ENCODE measurements at regions not wholly inside any gene's neighbourhood (a gene's known extent, or its start where the extent isn't known, plus 50 kb on each side); places are given as distances from the start of the nearest gene placed in this dataset.
A peak's percentile ranks its signal among the peaks of the same experiment; 100 is the strongest.

- TF ChIP-seq ZBTB7A (IDR thresholded peaks at IDR 0.05; ENCODE audit: low read depth) (no peak), TAF1 (IDR thresholded peaks at IDR 0.05; ENCODE audit: low read depth) (no peak), RAD21 (IDR thresholded peaks at IDR 0.05; ENCODE audit: low read depth) (no peak)
These were observed 1116.4 kb downstream of the SOCS6 start for GRCh38 chr18:71405169-71405809.

- TF ChIP-seq MAX (IDR thresholded peaks at IDR 0.05), result no peak
These were observed 1114.7 kb downstream of the SOCS6 start for GRCh38 chr18:71403501-71403900.

DNA sequence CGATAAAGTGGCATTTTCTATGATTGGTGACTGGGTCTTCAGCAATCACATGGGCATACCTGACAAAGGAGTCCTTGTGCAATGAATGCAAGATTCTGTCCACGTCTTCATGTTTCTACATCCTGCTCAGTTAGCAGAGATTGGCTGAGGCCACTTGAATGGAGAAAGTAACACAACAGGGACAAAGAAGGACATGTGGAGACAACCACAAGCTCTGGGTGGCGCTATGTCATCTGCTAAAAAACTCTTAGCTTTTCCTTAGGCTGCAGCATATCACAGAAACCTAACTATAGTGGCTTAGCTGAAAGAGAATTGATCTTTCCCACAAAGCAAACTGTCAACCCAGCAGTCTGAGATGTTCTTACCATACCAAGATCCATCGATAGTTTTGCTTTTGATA, 1109.7 kb downstream of the SOCS6 start:
- TF ChIP-seq FOXM1 (IDR thresholded peaks at IDR 0.05; ENCODE audit: borderline replicate concordance, low read depth) (no peak), RAD21 (IDR thresholded peaks at IDR 0.05; ENCODE audit: low read depth) (peak; percentile 66)

DNA sequence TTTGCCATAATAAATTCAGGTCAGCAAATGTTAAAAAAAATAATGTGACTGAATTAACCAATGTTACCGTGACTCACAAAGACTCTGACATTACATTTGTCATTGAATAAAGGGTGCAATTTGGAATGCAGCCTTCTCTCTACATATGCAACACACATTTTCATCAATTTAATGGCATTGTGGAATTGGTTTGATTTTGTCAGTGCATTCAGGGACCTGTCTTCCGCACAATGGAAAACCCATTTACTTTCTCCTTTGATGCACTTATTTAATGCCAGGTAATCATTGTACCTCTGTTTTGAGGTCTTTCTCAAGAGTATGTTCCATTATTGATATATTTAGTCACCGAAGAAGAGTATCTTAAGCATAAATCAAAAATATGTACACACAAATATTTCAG, 1099.3 kb downstream of the SOCS6 start:
- TF ChIP-seq EGR1 (IDR thresholded peaks at IDR 0.05) (no peak), CREB1 (IDR thresholded peaks at IDR 0.05; ENCODE audit: low read depth) (no peak), TCF12 (IDR thresholded peaks at IDR 0.05; ENCODE audit: low read depth) (no peak), ZBTB7A (IDR thresholded peaks at IDR 0.05; ENCODE audit: low read depth) (no peak), USF1 (IDR thresholded peaks at IDR 0.05) (no peak), RAD21 (IDR thresholded peaks at IDR 0.05; ENCODE audit: low read depth) (no peak), TAF1 (IDR thresholded peaks at IDR 0.05; ENCODE audit: low read depth) (no peak), TEAD4 (IDR thresholded peaks at IDR 0.05) (no peak), NFIC (IDR thresholded peaks at IDR 0.05) (no peak), CEBPB (IDR thresholded peaks at IDR 0.05) (no peak), YY1 (IDR thresholded peaks at IDR 0.05; ENCODE audit: low read depth) (no peak)

- TF ChIP-seq TCF12 (IDR thresholded peaks at IDR 0.05; ENCODE audit: low read depth) (no peak), TEAD4 (IDR thresholded peaks at IDR 0.05) (no peak), FOXM1 (IDR thresholded peaks at IDR 0.05; ENCODE audit: borderline replicate concordance, low read depth) (no peak), EP300 (IDR thresholded peaks at IDR 0.05; ENCODE audit: borderline replicate concordance) (no peak), YY1 (IDR thresholded peaks at IDR 0.05; ENCODE audit: low read depth) (no peak), ZBTB7A (IDR thresholded peaks at IDR 0.05; ENCODE audit: low read depth) (no peak), CEBPB (IDR thresholded peaks at IDR 0.05) (no peak), EGR1 (IDR thresholded peaks at IDR 0.05) (no peak), CREB1 (IDR thresholded peaks at IDR 0.05; ENCODE audit: low read depth) (no peak)
These were observed 1085.6 kb downstream of the SOCS6 start for GRCh38 chr18:71374294-71375000.

GRCh38 chr18:71371951-71372605, 1083.2 kb downstream of the SOCS6 start:
- no peak for TF ChIP-seq CEBPB (IDR thresholded peaks at IDR 0.05)

DNA sequence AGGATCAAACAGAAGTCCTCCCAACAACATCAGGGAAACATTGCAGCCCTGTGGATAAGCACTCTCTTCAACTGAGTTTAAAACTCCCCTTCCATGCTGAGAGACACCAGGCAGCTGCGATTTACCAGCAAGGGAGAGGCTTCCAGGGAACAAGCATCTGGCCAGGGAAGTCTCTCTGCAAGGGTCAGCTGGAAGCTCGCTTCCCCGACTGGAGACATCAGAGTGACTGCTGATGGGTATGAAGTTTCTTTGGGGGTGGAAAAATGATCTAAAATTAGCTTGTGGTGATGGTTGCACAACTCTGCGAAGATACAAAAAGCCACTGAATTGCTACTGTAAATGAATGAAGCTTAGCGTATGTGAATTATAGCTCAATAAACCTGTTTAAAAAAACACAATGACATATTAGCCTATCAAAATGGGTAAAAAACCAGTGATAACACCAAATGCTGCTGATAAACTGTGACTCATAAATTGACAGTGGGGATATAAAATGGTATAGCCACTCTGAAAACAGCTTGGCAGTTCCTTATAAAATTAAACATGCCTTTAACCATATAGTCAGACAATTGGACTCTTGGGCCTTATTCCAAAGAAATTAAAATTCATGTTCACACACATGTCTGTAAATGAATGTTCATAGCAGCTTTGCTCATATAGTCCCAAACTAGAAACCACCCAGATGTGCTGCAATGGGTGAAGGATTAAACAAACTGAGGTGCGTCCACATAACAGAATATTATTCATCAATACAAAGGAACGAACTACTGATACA, 1082.0 kb downstream of the SOCS6 start:
- no peak for TF ChIP-seq MAX (IDR thresholded peaks at IDR 0.05)
- no peak for TF ChIP-seq TEAD4 (IDR thresholded peaks at IDR 0.05)
- no peak for TF ChIP-seq CEBPB (IDR thresholded peaks at IDR 0.05)
- TF ChIP-seq CREB1 (IDR thresholded peaks at IDR 0.05; ENCODE audit: low read depth), result no peak
- no peak for TF ChIP-seq NFIC (IDR thresholded peaks at IDR 0.05)
- TF ChIP-seq FOXM1 (IDR thresholded peaks at IDR 0.05; ENCODE audit: borderline replicate concordance, low read depth), result no peak

- TF ChIP-seq RAD21 (IDR thresholded peaks at IDR 0.05; ENCODE audit: low read depth) (no peak), EGR1 (IDR thresholded peaks at IDR 0.05) (no peak), NFIC (IDR thresholded peaks at IDR 0.05) (no peak), YY1 (IDR thresholded peaks at IDR 0.05; ENCODE audit: low read depth) (no peak), CEBPB (IDR thresholded peaks at IDR 0.05) (no peak), USF1 (IDR thresholded peaks at IDR 0.05) (no peak), MAX (IDR thresholded peaks at IDR 0.05) (no peak), CREB1 (IDR thresholded peaks at IDR 0.05; ENCODE audit: low read depth) (no peak), TAF1 (IDR thresholded peaks at IDR 0.05; ENCODE audit: low read depth) (no peak), ZBTB7A (IDR thresholded peaks at IDR 0.05; ENCODE audit: low read depth) (no peak), TEAD4 (IDR thresholded peaks at IDR 0.05) (no peak), REST (IDR thresholded peaks at IDR 0.05; ENCODE audit: low read depth) (no peak)
These were observed 1081.2 kb downstream of the SOCS6 start for GRCh38 chr18:71370095-71370494.

Data from Ishikawa (cell line).